Mononuclear cell (primary cell): ENCODE measurements at regions not wholly inside any gene's neighbourhood (a gene's known extent, or its start where the extent isn't known, plus 50 kb on each side); places are given as distances from the start of the nearest gene placed in this dataset.

Experiments used
- H3K27me3 ChIP-seq: 2 replicates; pipeline ENCODE4 v1.6.0; 2011; ENCODE audit warnings: low read length, control low read depth; ENCODE audit not compliant: insufficient read depth
- H3K4me1 ChIP-seq: 2 replicates; pipeline ENCODE4 v1.5.1; 2011; ENCODE audit warnings: mild to moderate bottlenecking, low read length, control low read depth; ENCODE audit not compliant: insufficient read depth
- H3K4me3 ChIP-seq: 2 replicates; pipeline ENCODE4 v1.5.1; 2011; ENCODE audit warnings: mild to moderate bottlenecking, low read length, moderate library complexity
- H3K9me3 ChIP-seq: 2 replicates; pipeline ENCODE4 v1.5.1; 2011; ENCODE audit warnings: low read depth, mild to moderate bottlenecking, control low read depth, low read length

GRCh38 chr16:17633181-17633951 lies 162.6 kb upstream of the XYLT1 start:
- Histone ChIP-seq H3K27me3 (peaks cover 8% of the 10 kb centered on the region), H3K9me3 (no peaks in the 10 kb centered on the region), H3K4me3 (no peak overlapping the region), H3K4me1 (no peaks in the 10 kb centered on the region)

- Histone ChIP-seq H3K4me3 (no peak overlapping the region), H3K9me3 (no peaks in the 10 kb centered on the region), H3K4me1 (no peaks in the 10 kb centered on the region), H3K27me3 (peaks cover 8% of the 10 kb centered on the region)
These were observed 161.9 kb upstream of the XYLT1 start for GRCh38 chr16:17632667-17633066.

GRCh38 chr16:17629936-17630335 lies 159.2 kb upstream of the XYLT1 start:
- H3K4me1 ChIP-seq: no peaks in the 10 kb centered on the region
- H3K4me3 ChIP-seq: no peak overlapping the region
- no peaks in the 10 kb centered on the region for H3K9me3 ChIP-seq
- peaks cover 8% of the 10 kb centered on the region for H3K27me3 ChIP-seq

- Histone ChIP-seq H3K4me3 (no peak overlapping the region), H3K4me1 (no peaks in the 10 kb centered on the region), H3K27me3 (peaks cover 8% of the 10 kb centered on the region), H3K9me3 (no peaks in the 10 kb centered on the region)
These were observed 158.2 kb upstream of the XYLT1 start for GRCh38 chr16:17628983-17629382.

- Histone ChIP-seq H3K9me3 (no peaks in the 10 kb centered on the region), H3K27me3 (no peaks in the 10 kb centered on the region), H3K4me1 (no peaks in the 10 kb centered on the region), H3K4me3 (no peak overlapping the region)
These were observed 151.6 kb upstream of the XYLT1 start for GRCh38 chr16:17622366-17622765.

- H3K9me3 ChIP-seq: no peaks in the 10 kb centered on the region
- H3K4me1 ChIP-seq: no peaks in the 10 kb centered on the region
- no peaks in the 10 kb centered on the region for H3K27me3 ChIP-seq
- H3K4me3 ChIP-seq: no peak overlapping the region
These were observed 148.5 kb upstream of the XYLT1 start for GRCh38 chr16:17619261-17619660.

- no peaks in the 10 kb centered on the region for H3K4me1 ChIP-seq
- no peaks in the 10 kb centered on the region for H3K9me3 ChIP-seq
- H3K27me3 ChIP-seq: no peaks in the 10 kb centered on the region
- no peak overlapping the region for H3K4me3 ChIP-seq
These were observed 146.3 kb upstream of the XYLT1 start for GRCh38 chr16:17617021-17617552.

GRCh38 chr16:17612336-17612735 lies 141.6 kb upstream of the XYLT1 start:
- Histone ChIP-seq H3K4me3 (no peak overlapping the region), H3K9me3 (no peaks in the 10 kb centered on the region), H3K4me1 (no peaks in the 10 kb centered on the region), H3K27me3 (no peaks in the 10 kb centered on the region)

GRCh38 chr16:17607609-17608008 lies 136.8 kb upstream of the XYLT1 start:
- H3K4me3 ChIP-seq: no peak overlapping the region
- no peaks in the 10 kb centered on the region for H3K9me3 ChIP-seq
- H3K27me3 ChIP-seq: no peaks in the 10 kb centered on the region
- H3K4me1 ChIP-seq: no peaks in the 10 kb centered on the region

- H3K4me1 ChIP-seq: no peaks in the 10 kb centered on the region
- no peaks in the 10 kb centered on the region for H3K9me3 ChIP-seq
- H3K4me3 ChIP-seq: no peak overlapping the region
- H3K27me3 ChIP-seq: no peaks in the 10 kb centered on the region
These were observed 136.3 kb upstream of the XYLT1 start for GRCh38 chr16:17607075-17607509.

GRCh38 chr16:17606460-17606859 lies 135.7 kb upstream of the XYLT1 start:
- Histone ChIP-seq H3K27me3 (no peaks in the 10 kb centered on the region), H3K4me1 (no peaks in the 10 kb centered on the region), H3K4me3 (no peak overlapping the region), H3K9me3 (no peaks in the 10 kb centered on the region)

- Histone ChIP-seq H3K9me3 (no peaks in the 10 kb centered on the region), H3K27me3 (no peaks in the 10 kb centered on the region), H3K4me1 (no peaks in the 10 kb centered on the region), H3K4me3 (no peak overlapping the region)
These were observed 135.0 kb upstream of the XYLT1 start for GRCh38 chr16:17605784-17606183.

- Histone ChIP-seq H3K4me1 (no peaks in the 10 kb centered on the region), H3K4me3 (no peak overlapping the region), H3K9me3 (peaks cover 8% of the 10 kb centered on the region), H3K27me3 (no peaks in the 10 kb centered on the region)
These were observed 132.9 kb upstream of the XYLT1 start for GRCh38 chr16:17603626-17604025.

- Histone ChIP-seq H3K9me3 (peaks cover 18% of the 10 kb centered on the region), H3K4me3 (no peak overlapping the region), H3K4me1 (no peaks in the 10 kb centered on the region), H3K27me3 (peaks cover 2% of the 10 kb centered on the region)
These were observed 131.9 kb upstream of the XYLT1 start for GRCh38 chr16:17602678-17603077.

- no peak overlapping the region for H3K4me3 ChIP-seq
- peaks cover 18% of the 10 kb centered on the region for H3K9me3 ChIP-seq
- peaks cover 2% of the 10 kb centered on the region for H3K27me3 ChIP-seq
- no peaks in the 10 kb centered on the region for H3K4me1 ChIP-seq
These were observed 128.2 kb upstream of the XYLT1 start for GRCh38 chr16:17598968-17599367.
